Activated T-cell treated with anti-CD3 and anti-CD28 coated beads, Interleukin-2, amount 50 U/mL, for 48 hours (primary cell): ENCODE measurements at regions not wholly inside any gene's neighbourhood (a gene's known extent, or its start where the extent isn't known, plus 50 kb on each side); places are given as distances from the start of the nearest gene placed in this dataset.
A peak's percentile ranks its signal among the peaks of the same experiment; 100 is the strongest.

Experiments used
- DNase-seq, 2 experiments: peaks; one replicate each; pipeline ENCODE4 v3.0.0-alpha.2; 2020

DNA sequence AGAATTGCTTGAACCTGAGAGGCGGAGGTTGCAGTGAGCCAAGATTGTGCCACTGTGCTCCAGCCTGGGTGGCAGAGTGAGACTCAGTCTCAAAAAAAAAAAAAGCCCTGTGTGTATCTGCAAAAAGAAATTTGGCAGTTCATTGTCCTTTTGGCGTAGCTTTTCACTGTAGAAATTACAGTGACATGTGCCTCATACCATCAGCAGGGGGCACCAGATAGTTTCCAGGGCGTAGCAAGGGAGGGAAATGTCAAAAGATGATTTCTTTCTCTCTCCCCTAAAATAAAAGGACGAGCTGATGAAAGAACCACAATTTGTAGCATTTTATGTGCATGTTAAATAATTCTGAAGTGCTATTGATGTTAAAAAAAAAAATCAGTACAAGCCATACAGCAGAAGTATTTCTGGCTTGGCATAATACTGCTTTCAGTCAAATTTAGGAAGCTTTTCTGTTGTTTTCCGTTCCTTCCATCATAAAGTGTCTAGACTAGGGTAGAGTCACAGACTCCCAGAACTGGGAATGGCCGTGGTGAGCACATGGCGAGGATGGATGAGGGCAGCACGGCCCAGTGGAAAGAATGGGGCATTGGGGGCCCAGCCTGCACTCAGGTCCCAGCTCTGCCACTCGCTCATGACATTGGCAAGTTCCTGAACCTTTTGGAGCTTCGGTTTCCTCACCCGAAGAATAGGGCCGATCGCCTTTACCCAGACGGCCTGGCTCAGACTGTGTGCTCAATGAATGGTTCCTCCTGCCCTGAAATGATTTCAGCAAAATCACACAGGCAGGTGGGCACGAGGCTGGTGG is 59.8 kb upstream of the RPH3AL start:
- peak; percentile 66 to 72 for DNase-seq

DNA sequence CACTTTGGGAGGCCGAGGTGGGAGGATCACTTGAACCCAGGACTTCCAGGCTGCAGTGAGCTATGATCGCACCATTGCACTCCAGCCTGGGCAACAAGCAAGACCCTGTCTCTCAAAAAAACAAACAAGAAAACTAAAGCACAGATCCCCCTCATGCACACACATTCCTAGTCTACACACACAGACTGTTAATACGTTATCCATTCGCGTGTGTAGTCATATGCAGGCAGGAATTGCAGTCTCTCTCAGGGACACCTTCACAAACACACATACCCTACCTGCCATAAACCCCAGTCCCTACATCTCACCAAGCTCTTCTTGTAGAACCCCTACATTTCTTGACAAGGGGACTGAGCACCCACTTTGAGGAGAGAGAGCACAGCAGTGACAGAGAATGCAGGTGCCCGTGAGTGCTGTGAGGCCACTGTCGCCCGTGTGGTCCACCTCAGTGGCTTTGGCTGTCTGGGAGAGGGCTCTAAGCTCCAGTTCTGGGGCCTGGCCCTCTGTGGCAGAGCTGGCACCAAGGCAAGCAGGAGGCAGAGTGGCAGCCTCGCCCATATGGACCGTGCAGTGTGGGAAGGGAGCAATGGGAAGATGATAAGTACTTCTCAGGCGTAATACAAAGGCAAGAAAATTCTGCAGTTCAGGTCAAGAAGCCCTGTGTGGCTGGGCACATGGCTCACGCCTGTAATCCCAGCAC is 59.0 kb upstream of the RPH3AL start:
- DNase-seq, result no peak

DNA sequence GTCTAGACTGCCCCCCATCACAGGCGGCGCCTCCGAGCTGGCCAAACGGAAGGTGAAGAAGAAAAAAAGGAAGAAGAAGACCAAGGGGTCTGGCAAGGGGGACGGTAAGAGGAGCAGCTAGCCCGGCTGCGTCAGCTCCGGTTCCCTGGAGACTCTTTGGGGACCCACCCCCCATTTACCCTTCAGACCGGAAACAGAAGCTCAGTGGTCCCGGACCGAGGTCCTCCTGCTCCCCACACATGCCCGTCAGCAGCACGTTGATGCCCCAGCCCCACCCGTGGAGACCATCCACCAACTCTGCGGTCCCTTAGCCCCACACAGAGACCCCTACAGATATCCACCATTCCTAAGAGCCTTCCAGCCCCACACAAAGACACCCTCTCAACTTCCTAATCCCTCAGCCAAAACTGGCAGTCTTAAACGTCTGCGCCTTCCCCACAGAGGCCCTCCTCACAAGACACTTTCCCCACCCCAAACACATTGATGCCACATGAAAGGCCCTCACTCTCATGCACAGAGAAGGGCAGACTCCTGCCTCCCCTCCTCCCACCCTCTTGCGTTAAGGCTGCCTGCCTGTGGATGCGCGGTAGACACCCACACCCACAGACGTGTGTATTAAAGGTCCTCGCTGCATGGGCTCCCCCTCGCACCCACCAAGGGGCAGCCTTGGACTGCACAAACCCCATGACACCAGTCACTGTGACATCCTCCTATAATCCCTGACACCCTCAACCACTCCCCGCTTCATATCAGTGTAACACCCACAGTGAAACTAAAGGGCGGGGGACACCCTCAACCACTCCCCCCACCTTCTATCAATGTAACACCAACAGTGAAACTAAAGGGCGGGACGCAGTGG is 58.2 kb upstream of the RPH3AL start:
- DNase-seq, result peak; percentile 63 to 67

DNA sequence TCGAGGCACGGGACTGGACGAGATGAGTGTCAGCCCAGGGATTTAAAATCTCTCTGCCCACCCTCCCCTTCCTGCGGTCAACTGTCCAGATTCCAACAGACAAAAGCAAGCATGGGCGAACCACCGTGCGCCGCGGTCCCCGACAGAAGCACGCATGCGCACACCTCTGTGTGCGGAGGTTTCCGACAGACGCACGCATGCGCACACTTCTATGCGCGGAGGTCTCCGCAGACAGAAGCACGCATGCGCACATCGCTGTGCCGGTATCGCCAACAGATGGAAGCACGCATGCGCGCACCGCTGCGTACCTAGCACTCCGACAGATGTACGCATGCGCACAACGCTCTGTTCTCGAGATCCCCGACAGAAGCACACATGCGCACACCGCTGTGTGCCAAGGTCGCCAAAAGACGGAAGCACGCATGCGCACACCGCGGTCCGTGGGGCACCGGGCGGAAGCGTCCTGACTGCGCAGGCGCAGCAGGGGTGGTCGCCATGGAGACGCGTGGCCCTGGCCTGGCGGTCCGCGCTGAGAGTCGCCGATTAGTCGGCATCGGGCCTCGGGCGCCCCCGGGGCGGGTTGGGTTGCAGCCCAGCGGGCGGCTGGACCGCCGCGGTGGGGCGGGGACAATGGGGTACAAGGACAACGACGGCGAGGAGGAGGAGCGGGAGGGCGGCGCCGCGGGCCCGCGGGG is 57.4 kb upstream of the RPH3AL start:
- peak; percentile 98 to 100 for DNase-seq

DNA sequence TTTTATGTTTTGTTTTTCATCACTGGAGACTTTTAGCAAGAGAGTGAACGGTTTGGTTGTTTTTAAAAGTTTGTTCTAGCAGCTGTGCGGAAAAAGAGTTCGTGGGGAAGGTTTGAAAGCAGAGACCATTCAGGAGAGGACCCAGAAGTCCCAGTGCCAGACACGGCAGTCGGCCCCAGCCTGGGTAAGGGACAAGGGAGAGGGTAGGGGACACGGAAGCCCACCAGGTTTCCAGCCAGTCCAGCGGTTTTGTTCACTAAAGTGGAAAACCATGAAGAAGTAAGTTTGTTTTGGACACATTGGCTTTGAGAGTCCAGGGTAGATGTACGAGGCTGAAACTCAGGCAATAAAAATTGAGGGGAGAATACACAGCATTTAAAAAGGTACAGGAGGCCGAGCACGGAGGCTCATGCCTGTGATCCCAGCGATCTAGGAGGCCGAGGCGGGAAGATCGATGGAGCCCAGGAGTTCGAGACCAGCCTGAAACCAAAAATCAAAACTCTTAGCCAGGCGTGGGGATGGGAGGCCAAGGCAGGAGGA is 56.8 kb upstream of the RPH3AL start:
- DNase-seq, result no peak

DNA sequence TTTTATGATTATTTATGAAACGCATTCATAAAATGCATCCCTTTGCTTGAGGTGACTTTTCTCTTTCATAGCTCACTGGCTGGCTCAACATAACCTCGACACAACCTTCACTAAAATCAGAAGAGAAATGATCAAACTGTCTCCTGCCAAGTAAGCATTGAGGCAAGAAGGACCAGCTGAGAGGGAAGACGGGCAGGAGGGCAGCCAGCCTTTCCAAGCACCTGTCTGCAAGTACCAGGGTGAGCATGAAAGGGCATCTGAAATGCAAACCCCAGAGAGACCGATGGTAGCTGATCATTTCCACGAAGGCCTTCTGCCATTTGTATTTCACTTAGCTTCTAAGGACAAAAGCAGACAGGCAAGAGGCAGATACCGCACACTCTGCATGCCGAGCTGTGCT is 52.1 kb upstream of the RPH3AL start:
- DNase-seq, result no peak
